ENCODE measurements at regions not wholly inside any gene's neighbourhood (a gene's known extent, or its start where the extent isn't known, plus 50 kb on each side); places are given as distances from the start of the nearest gene placed in this dataset.

- no peak overlapping the region for H3K9ac ChIP-seq
- no peak overlapping the region for H3K4me2 ChIP-seq
- no peak for TF ChIP-seq CTCF (conservative IDR thresholded peaks at IDR 0.05; ENCODE audit: low read depth, low read length)
Observed at GRCh38 chr2:129479892-129480291, 499.6 kb upstream of the RAB6C start.

GRCh38 chr2:129480790-129481189, 498.7 kb upstream of the RAB6C start:
- no peak for TF ChIP-seq CTCF (conservative IDR thresholded peaks at IDR 0.05; ENCODE audit: low read depth, low read length)
- Histone ChIP-seq H3K79me2 (ENCODE audit: insufficient read depth, low read depth) (no peaks in the 10 kb centered on the region), H3K27me3 (ENCODE audit: insufficient read depth, low read depth) (no peaks in the 10 kb centered on the region), H4K20me1 (ENCODE audit: insufficient read depth) (no peaks in the 10 kb centered on the region), H2AFZ (ENCODE audit: low read depth) (no peak overlapping the region), H3K4me3 (IDR thresholded peaks at IDR 0.05; ENCODE audit: insufficient read depth, low read depth, low read length) (no peak overlapping the region), H3K27ac (no peak overlapping the region), H3K9ac (no peak overlapping the region), H3K4me1 (ENCODE audit: low read depth, poor library complexity, severe bottlenecking) (no peaks in the 10 kb centered on the region), H3K36me3 (ENCODE audit: insufficient read depth) (no peaks in the 10 kb centered on the region), H3K4me2 (no peak overlapping the region)

More at GRCh38 chr2:129479892-129480291, 499.6 kb upstream of the RAB6C start:
- Histone ChIP-seq H3K79me2 (ENCODE audit: insufficient read depth, low read depth) (no peaks in the 10 kb centered on the region), H3K4me3 (IDR thresholded peaks at IDR 0.05; ENCODE audit: insufficient read depth, low read depth, low read length) (no peak overlapping the region), H3K27ac (no peak overlapping the region), H3K27me3 (ENCODE audit: insufficient read depth, low read depth) (no peaks in the 10 kb centered on the region), H4K20me1 (ENCODE audit: insufficient read depth) (no peaks in the 10 kb centered on the region), H3K36me3 (ENCODE audit: insufficient read depth) (no peaks in the 10 kb centered on the region), H2AFZ (ENCODE audit: low read depth) (no peak overlapping the region), H3K4me1 (ENCODE audit: low read depth, poor library complexity, severe bottlenecking) (no peaks in the 10 kb centered on the region)

- no peaks in the 10 kb centered on the region for H3K79me2 ChIP-seq (ENCODE audit: insufficient read depth, low read depth)
- H3K4me2 ChIP-seq: no peak overlapping the region
- no peak overlapping the region for H2AFZ ChIP-seq (ENCODE audit: low read depth)
- no peaks in the 10 kb centered on the region for H3K4me1 ChIP-seq (ENCODE audit: low read depth, poor library complexity, severe bottlenecking)
- H3K27me3 ChIP-seq (ENCODE audit: insufficient read depth, low read depth): no peaks in the 10 kb centered on the region
- H3K36me3 ChIP-seq (ENCODE audit: insufficient read depth): no peaks in the 10 kb centered on the region
- TF ChIP-seq CTCF (conservative IDR thresholded peaks at IDR 0.05; ENCODE audit: low read depth, low read length): no peak
- no peak overlapping the region for H3K27ac ChIP-seq
- H3K4me3 ChIP-seq (IDR thresholded peaks at IDR 0.05; ENCODE audit: insufficient read depth, low read depth, low read length): no peak overlapping the region
- H4K20me1 ChIP-seq (ENCODE audit: insufficient read depth): no peaks in the 10 kb centered on the region
- H3K9ac ChIP-seq: no peak overlapping the region
Observed at GRCh38 chr2:129481306-129482219, 497.9 kb upstream of the RAB6C start.

- Histone ChIP-seq H3K9ac (no peak overlapping the region), H3K4me1 (ENCODE audit: low read depth, poor library complexity, severe bottlenecking) (no peaks in the 10 kb centered on the region), H3K27ac (no peak overlapping the region), H2AFZ (ENCODE audit: low read depth) (no peak overlapping the region), H3K79me2 (ENCODE audit: insufficient read depth, low read depth) (no peaks in the 10 kb centered on the region), H4K20me1 (ENCODE audit: insufficient read depth) (no peaks in the 10 kb centered on the region), H3K4me3 (IDR thresholded peaks at IDR 0.05; ENCODE audit: insufficient read depth, low read depth, low read length) (no peak overlapping the region), H3K4me2 (no peak overlapping the region), H3K27me3 (ENCODE audit: insufficient read depth, low read depth) (no peaks in the 10 kb centered on the region), H3K36me3 (ENCODE audit: insufficient read depth) (no peaks in the 10 kb centered on the region)
- TF ChIP-seq CTCF (conservative IDR thresholded peaks at IDR 0.05; ENCODE audit: low read depth, low read length): no peak
Observed at GRCh38 chr2:129482626-129483025, 496.8 kb upstream of the RAB6C start.

Data from KMS-11 (cell line).